ENCODE measurements at regions not wholly inside any gene's neighbourhood (a gene's known extent, or its start where the extent isn't known, plus 50 kb on each side); places are given as distances from the start of the nearest gene placed in this dataset.

- no peaks in the 10 kb centered on the region for H3K36me3 Mint-ChIP-seq (ENCODE audit: low read depth)
- H3K4me3 Mint-ChIP-seq = no peak overlapping the region
- DNase-seq (ENCODE audit: low read depth, low spot score) = no peak
- H3K27me3 Mint-ChIP-seq (ENCODE audit: low read depth) = no peaks in the 10 kb centered on the region
- H3K27ac Mint-ChIP-seq (ENCODE audit: unreplicated experiment) = no peak overlapping the region
- H3K9me3 Mint-ChIP-seq = peaks cover 6% of the 10 kb centered on the region
- TF ChIP-seq CTCF (conservative IDR thresholded peaks at IDR 0.05) = no peak
- peaks cover 3% of the 10 kb centered on the region for H3K4me1 Mint-ChIP-seq
Observed at GRCh38 chr18:25876330-25876948, 214.0 kb downstream of the SS18 start.

GRCh38 chr18:25875551-25876240, 214.7 kb downstream of the SS18 start:
- Mint-ChIP-seq H3K4me1 (peaks cover 3% of the 10 kb centered on the region), H3K27me3 (ENCODE audit: low read depth) (no peaks in the 10 kb centered on the region), H3K27ac (ENCODE audit: unreplicated experiment) (no peak overlapping the region), H3K4me3 (no peak overlapping the region), H3K36me3 (ENCODE audit: low read depth) (no peaks in the 10 kb centered on the region), H3K9me3 (peaks cover 6% of the 10 kb centered on the region)
- TF ChIP-seq CTCF (conservative IDR thresholded peaks at IDR 0.05) = no peak
- DNase-seq (ENCODE audit: low read depth, low spot score) = no peak

GRCh38 chr18:25873833-25874232, 216.6 kb downstream of the SS18 start:
- Mint-ChIP-seq H3K4me3 (no peak overlapping the region), H3K9me3 (peaks cover 6% of the 10 kb centered on the region), H3K36me3 (ENCODE audit: low read depth) (no peaks in the 10 kb centered on the region)

GRCh38 chr18:25866331-25866730, 224.1 kb downstream of the SS18 start:
- TF ChIP-seq CTCF (conservative IDR thresholded peaks at IDR 0.05) = no peak
- DNase-seq (ENCODE audit: low read depth, low spot score) = no peak
- Mint-ChIP-seq H3K27ac (ENCODE audit: unreplicated experiment) (no peak overlapping the region), H3K36me3 (ENCODE audit: low read depth) (no peaks in the 10 kb centered on the region), H3K27me3 (ENCODE audit: low read depth) (no peaks in the 10 kb centered on the region), H3K9me3 (peaks cover 5% of the 10 kb centered on the region), H3K4me3 (no peak overlapping the region), H3K4me1 (no peaks in the 10 kb centered on the region)

More at GRCh38 chr18:25873833-25874232, 216.6 kb downstream of the SS18 start:
- no peak for DNase-seq (ENCODE audit: low read depth, low spot score)
- H3K4me1 Mint-ChIP-seq = peaks cover 3% of the 10 kb centered on the region
- no peak for TF ChIP-seq CTCF (conservative IDR thresholded peaks at IDR 0.05)
- H3K27ac Mint-ChIP-seq (ENCODE audit: unreplicated experiment) = no peak overlapping the region
- no peaks in the 10 kb centered on the region for H3K27me3 Mint-ChIP-seq (ENCODE audit: low read depth)

GRCh38 chr18:25862881-25863600, 227.4 kb downstream of the SS18 start:
- TF ChIP-seq CTCF (conservative IDR thresholded peaks at IDR 0.05) = no peak
- H3K27me3 Mint-ChIP-seq (ENCODE audit: low read depth) = no peaks in the 10 kb centered on the region

More at GRCh38 chr18:25862881-25863600, 227.4 kb downstream of the SS18 start:
- peaks cover 5% of the 10 kb centered on the region for H3K9me3 Mint-ChIP-seq
- H3K4me1 Mint-ChIP-seq = no peaks in the 10 kb centered on the region
- no peak overlapping the region for H3K27ac Mint-ChIP-seq (ENCODE audit: unreplicated experiment)
- no peak overlapping the region for H3K4me3 Mint-ChIP-seq
- no peaks in the 10 kb centered on the region for H3K36me3 Mint-ChIP-seq (ENCODE audit: low read depth)
- DNase-seq (ENCODE audit: low read depth, low spot score) = no peak
